Activated CD8-positive, alpha-beta T cell treated with anti-CD3 and anti-CD28 coated beads for 36 hours (primary cell): ENCODE measurements at regions not wholly inside any gene's neighbourhood (a gene's known extent, or its start where the extent isn't known, plus 50 kb on each side); places are given as distances from the start of the nearest gene placed in this dataset.

Experiments
- ATAC-seq: fragments of 200-7000 bp; cut with Tn5 transposase; one replicate; pipeline ENCODE4 v1.10.0; 2021; ENCODE audit warnings: mild to moderate bottlenecking, moderate library complexity
- CTCF ChIA-PET: fragments of 350-600 bp; sonication (Branson Sonifier 250); formaldehyde crosslinking; loops from one replicate; lab custom pipeline; 2021; ENCODE audit warnings: antibody characterized with exemption; lab: Charles Lee
- POLR2A ChIA-PET: fragments of 350-600 bp; sonication (Branson Sonifier 250); formaldehyde crosslinking; loops from one replicate; lab custom pipeline; 2021; ENCODE audit warnings: antibody characterized with exemption; lab: Charles Lee
- DNase-seq: peaks from one replicate; pipeline ENCODE4 v3.0.0-alpha.2; 2020
- H3K27ac Mint-ChIP-seq: one replicate; pipeline ENCODE4 v1.8.0; 2021; ENCODE audit warnings: mild to moderate bottlenecking, mixed read lengths
- H3K27me3 Mint-ChIP-seq: one replicate; pipeline ENCODE4 v1.8.0; 2021; ENCODE audit warnings: mixed read lengths
- H3K36me3 Mint-ChIP-seq: one replicate; pipeline ENCODE4 v1.8.0; 2021; ENCODE audit warnings: low read depth, mixed read lengths
- H3K4me1 Mint-ChIP-seq: one replicate; pipeline ENCODE4 v1.8.0; 2021; ENCODE audit warnings: low read depth, mixed read lengths
- H3K4me3 Mint-ChIP-seq: one replicate; pipeline ENCODE4 v1.8.0; 2021; ENCODE audit warnings: mild to moderate bottlenecking, moderate library complexity, mixed read lengths
- H3K9me3 Mint-ChIP-seq: one replicate; pipeline ENCODE4 v1.8.0; 2021; ENCODE audit warnings: mixed read lengths
- intact Hi-C: fragments of 100-400 bp; cut with micrococcal nuclease; formaldehyde crosslinking; loops from one replicate; pipeline ENCODE4 v1.10.0; 2022
- TF ChIP-seq, protein P1 (sequence below): fragments of 200-600 bp; IDR thresholded peaks from one replicate; pipeline ENCODE4 v1.8.0; 2022; ENCODE audit warnings: antibody characterized with exemption, mild to moderate bottlenecking

GRCh38 chr3:14288177-14288788, 109.7 kb downstream of the LSM3 start:
- ChIA-PET POLR2A (no interaction called here), CTCF (interaction anchor here (0.6 kb wide), 1 partner anchor 264 kb away, joined by 4 read pairs; no protein-coding TSS in a partner anchor)
- intact Hi-C loops, result no loop called here
- H3K27ac Mint-ChIP-seq, result no peak overlapping the region
- H3K4me3 Mint-ChIP-seq, result no peak overlapping the region
- ATAC-seq (no peak), DNase-seq (no peak)
- H3K9me3 Mint-ChIP-seq, result no peaks in the 10 kb centered on the region
- H3K36me3 Mint-ChIP-seq, result no peaks in the 10 kb centered on the region
- H3K4me1 Mint-ChIP-seq, result no peaks in the 10 kb centered on the region
- TF ChIP-seq, protein P1, sequence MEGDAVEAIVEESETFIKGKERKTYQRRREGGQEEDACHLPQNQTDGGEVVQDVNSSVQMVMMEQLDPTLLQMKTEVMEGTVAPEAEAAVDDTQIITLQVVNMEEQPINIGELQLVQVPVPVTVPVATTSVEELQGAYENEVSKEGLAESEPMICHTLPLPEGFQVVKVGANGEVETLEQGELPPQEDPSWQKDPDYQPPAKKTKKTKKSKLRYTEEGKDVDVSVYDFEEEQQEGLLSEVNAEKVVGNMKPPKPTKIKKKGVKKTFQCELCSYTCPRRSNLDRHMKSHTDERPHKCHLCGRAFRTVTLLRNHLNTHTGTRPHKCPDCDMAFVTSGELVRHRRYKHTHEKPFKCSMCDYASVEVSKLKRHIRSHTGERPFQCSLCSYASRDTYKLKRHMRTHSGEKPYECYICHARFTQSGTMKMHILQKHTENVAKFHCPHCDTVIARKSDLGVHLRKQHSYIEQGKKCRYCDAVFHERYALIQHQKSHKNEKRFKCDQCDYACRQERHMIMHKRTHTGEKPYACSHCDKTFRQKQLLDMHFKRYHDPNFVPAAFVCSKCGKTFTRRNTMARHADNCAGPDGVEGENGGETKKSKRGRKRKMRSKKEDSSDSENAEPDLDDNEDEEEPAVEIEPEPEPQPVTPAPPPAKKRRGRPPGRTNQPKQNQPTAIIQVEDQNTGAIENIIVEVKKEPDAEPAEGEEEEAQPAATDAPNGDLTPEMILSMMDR, result no peak
- H3K27me3 Mint-ChIP-seq, result no peaks in the 10 kb centered on the region

DNA sequence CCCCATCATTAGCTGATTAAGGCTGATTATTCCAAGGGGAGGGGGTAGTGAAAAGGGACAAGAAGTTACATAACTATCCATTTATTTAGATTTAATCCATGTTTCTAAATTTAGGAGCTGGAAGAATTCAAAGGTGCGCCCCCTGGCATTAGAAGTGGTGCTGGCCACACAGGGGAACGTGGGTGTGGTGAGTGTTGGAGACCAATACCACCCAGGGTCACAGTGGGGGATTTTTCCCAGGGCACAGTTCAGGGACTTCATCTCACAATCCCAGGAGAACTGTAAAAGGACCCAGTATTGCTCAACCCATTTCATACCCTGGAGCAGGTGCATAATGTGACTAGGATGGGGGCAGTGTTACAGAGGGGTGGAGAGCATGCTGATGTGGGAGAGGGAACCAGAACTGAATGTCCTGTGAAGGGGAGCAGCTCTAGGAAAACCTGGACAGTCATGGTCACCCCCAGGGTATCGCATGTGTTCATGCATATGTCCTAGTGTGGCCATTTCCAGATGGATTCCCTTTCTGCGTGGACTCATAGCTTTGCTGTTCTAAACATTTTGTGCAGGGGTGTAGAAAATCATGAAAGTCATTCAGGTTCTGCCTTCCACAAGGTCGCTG, 110.3 kb downstream of the LSM3 start:
- TF ChIP-seq, protein P1, result no peak
- Mint-ChIP-seq H3K4me1 (no peaks in the 10 kb centered on the region), H3K4me3 (no peak overlapping the region), H3K27me3 (no peaks in the 10 kb centered on the region), H3K36me3 (no peaks in the 10 kb centered on the region), H3K27ac (no peak overlapping the region), H3K9me3 (no peaks in the 10 kb centered on the region)
- intact Hi-C loops, result no loop called here
- ChIA-PET POLR2A (no interaction called here), CTCF (no interaction called here)
- no peak for DNase-seq
- no peak for ATAC-seq

DNA sequence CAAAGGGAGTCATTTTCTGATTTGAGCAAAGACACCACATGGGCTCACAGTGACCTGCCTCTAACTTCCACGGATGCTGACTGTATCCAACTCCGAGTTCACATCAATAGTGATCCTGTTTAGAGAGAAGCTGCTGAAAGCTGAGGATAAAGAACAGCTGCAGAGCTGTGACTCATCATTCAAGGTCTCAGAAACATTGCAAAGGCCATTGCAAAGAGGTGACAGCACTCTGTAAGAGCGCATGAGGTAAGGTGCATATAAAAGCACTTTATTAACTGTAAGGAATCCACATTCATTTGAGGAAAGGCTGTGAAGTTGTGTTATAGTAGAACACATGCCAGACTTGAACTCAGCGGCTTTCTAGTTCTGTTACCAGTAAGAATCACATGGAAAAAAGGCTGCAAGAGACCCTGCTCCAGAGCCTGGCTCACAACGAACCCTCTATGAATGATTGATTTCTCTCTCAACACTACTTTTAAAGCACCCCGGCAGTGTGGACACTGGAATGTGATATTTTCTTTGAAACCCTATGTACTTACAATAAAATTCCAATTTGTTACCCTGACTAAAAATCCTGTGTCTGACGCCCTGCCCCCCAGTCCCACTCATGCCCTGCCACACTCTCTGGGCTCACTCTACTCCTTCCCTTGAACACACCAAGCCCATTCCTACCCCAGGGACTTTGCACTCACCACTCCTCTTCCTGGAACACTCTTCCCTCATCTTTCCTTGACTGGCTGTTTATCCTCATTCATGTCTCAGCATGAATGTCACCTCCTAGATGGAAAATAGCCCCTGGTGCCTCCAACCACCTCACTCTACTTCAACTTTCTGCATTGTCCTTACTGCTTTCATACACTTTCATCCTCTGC, 111.2 kb downstream of the LSM3 start:
- Mint-ChIP-seq H3K27ac (no peak overlapping the region), H3K9me3 (no peaks in the 10 kb centered on the region), H3K36me3 (no peaks in the 10 kb centered on the region), H3K4me3 (no peak overlapping the region), H3K27me3 (peaks cover 2% of the 10 kb centered on the region), H3K4me1 (no peaks in the 10 kb centered on the region)
- intact Hi-C loops, result no loop called here
- ATAC-seq (no peak), DNase-seq (no peak)
- POLR2A ChIA-PET, result no interaction called here
- CTCF ChIA-PET, result no interaction called here
- TF ChIP-seq, protein P1, result no peak

DNA sequence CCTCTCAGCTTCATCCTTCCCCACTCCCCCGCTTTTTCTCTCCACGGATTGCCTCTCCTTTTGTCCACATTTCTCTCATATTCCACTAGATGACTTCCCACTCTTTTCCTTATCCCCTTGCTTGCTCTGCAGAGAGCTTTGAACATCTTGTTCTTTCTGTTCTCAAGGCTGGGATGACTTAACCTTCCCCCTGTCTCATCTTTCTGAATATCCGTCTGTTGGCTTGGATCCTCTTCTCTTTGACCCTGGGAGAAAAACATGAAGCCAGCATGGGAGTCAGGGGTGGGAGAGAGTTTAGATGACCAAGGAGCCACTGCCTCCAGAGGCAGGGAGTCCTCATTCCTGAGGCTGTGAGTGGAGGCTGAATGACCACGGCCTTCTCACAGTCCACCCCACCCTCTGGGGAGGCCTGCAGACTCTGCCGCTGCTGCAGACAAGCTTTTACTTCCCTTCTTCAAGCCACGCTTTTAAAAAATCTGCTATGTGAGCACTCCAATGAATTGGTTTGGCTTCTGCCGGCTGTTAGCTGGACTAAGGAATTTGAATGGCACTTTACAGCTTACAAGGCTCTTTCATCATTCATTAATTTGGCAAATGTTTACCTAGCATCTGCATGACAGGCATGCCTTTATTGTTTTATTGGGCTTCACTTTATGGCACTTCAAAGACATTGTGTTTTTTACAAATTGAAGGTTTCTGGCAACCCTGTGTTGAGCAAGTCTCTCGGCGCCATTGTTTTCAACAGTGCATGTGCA, 111.6 kb upstream of the SLC6A6 start:
- TF ChIP-seq, protein P1, result no peak
- ATAC-seq (no peak), DNase-seq (no peak)
- Mint-ChIP-seq H3K9me3 (no peaks in the 10 kb centered on the region), H3K4me1 (no peaks in the 10 kb centered on the region), H3K4me3 (no peak overlapping the region), H3K27ac (no peak overlapping the region), H3K36me3 (no peaks in the 10 kb centered on the region), H3K27me3 (peaks cover 2% of the 10 kb centered on the region)
- POLR2A ChIA-PET, result no interaction called here
- CTCF ChIA-PET, result no interaction called here
- intact Hi-C loops, result no loop called here
